NB4 (cell line): ENCODE measurements at regions not wholly inside any gene's neighbourhood (a gene's known extent, or its start where the extent isn't known, plus 50 kb on each side); places are given as distances from the start of the nearest gene placed in this dataset.

Experiments
- DNase-seq: peaks from one replicate; pipeline ENCODE4 v3.0.0; 2010; ENCODE audit warnings: low read depth
- H3K4me3 ChIP-seq: one replicate; pipeline ENCODE4 v1.5.1; 2011; ENCODE audit warnings: mild to moderate bottlenecking, low read depth, low read length, moderate library complexity
- MYC ChIP-seq: IDR thresholded peaks from 2 replicates; pipeline ENCODE4 v1.6.1; 2011; ENCODE audit warnings: low read depth, low read length
- POLR2A ChIP-seq: IDR thresholded peaks from 2 replicates; pipeline ENCODE4 v1.6.1; 2011; ENCODE audit warnings: mild to moderate bottlenecking; ENCODE audit not compliant: insufficient read length; ENCODE audit errors: extremely low read depth
- TF ChIP-seq, protein P1 (sequence below): IDR thresholded peaks from one replicate; pipeline ENCODE4 v1.5.1; 2012; ENCODE audit warnings: low read depth, low read length
- TF ChIP-seq, protein P2 (sequence below): IDR thresholded peaks from 2 replicates; pipeline ENCODE4 v1.6.1; 2011; ENCODE audit warnings: low read depth, low read length

DNA sequence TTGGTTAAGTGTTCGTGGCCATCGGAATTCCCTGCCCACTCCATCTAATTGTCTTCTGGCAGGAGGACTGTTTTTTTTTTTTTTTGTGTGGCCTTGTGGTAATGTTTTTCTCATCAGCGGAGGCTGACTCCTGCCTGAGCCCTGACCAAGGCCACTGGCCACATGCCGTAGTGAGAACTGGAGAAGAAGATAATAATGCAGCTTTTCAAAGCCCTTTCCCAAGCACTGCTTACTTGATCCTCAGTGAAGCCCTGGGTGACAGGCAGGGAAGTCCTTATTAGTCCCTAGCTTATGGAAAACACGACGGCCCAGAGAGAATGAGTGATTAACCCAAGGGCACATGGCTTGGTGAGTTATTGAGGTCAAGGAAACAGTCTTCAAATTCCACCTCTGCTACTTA is 71.2 kb downstream of the ADM start:
- no peak overlapping the region for H3K4me3 ChIP-seq
- TF ChIP-seq, protein P1, sequence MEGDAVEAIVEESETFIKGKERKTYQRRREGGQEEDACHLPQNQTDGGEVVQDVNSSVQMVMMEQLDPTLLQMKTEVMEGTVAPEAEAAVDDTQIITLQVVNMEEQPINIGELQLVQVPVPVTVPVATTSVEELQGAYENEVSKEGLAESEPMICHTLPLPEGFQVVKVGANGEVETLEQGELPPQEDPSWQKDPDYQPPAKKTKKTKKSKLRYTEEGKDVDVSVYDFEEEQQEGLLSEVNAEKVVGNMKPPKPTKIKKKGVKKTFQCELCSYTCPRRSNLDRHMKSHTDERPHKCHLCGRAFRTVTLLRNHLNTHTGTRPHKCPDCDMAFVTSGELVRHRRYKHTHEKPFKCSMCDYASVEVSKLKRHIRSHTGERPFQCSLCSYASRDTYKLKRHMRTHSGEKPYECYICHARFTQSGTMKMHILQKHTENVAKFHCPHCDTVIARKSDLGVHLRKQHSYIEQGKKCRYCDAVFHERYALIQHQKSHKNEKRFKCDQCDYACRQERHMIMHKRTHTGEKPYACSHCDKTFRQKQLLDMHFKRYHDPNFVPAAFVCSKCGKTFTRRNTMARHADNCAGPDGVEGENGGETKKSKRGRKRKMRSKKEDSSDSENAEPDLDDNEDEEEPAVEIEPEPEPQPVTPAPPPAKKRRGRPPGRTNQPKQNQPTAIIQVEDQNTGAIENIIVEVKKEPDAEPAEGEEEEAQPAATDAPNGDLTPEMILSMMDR: no peak
- TF ChIP-seq, protein P2, sequence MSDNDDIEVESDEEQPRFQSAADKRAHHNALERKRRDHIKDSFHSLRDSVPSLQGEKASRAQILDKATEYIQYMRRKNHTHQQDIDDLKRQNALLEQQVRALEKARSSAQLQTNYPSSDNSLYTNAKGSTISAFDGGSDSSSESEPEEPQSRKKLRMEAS: no peak
- no peak for TF ChIP-seq POLR2A
- TF ChIP-seq MYC: no peak
- no peak for DNase-seq

DNA sequence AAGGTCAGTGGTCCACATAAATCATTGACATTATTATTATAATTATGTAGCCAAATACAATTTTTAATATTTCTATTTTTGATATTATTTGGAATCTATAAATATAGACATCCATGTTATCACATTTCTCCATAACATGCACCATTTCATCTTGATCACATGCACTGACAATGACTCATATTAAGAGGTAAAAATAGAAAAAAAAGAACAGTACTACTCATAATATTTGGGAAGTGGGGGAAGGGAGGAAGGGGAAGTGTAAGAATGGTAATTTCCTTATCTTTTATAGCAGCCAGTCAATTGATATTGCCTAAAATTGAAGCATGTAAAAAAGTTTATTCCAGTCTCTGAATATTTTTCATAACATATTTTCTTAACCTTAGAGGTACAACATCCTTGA is 72.3 kb downstream of the ADM start:
- H3K4me3 ChIP-seq: no peak overlapping the region
- no peak for TF ChIP-seq MYC
- TF ChIP-seq, protein P1: no peak
- no peak for TF ChIP-seq POLR2A
- TF ChIP-seq, protein P2: no peak
- no peak for DNase-seq

DNA sequence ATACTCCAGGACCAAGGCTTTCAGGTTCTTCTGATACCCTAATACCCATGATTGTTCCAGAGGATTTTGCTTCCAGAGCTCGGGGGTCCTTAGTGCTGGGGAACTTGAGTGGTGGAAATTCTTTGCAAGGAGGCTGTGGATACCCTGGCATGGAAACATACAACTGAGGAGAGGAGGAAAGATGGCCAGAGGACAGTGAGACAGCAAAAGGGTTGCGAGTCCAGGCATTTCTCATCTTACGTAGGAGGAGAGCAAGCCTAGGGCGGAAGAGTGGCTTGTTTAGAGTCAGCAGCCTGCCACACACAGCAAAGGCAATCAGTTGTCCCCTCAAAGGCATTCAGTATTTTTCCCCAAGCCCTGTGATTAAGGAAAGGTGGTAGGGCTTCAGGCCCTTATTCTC is 73.5 kb downstream of the ADM start:
- TF ChIP-seq POLR2A (no peak), MYC (no peak)
- TF ChIP-seq, protein P1: no peak
- TF ChIP-seq, protein P2: no peak
- no peak overlapping the region for H3K4me3 ChIP-seq
- no peak for DNase-seq

DNA sequence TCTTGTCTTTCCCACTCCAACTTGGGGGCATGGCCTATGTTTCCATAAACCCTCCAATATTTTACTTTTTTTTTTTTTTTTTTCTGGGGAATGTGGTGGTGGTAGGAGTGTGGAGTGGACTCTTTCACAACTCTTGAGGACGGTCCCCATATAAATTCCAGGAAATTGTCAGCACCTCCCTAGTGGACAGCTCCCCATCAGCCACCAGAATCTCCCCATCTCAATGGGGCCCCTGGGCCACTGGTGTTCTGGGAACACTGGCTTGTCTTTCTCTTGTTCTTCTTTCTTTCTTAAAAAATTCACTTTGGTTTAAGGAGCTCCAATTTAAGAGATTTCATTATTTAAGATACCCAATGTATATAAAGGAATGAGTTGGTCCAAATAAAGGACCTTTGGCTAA is 74.1 kb downstream of the ADM start:
- no peak overlapping the region for H3K4me3 ChIP-seq
- DNase-seq: peak; percentile 36
- TF ChIP-seq, protein P1: no peak
- TF ChIP-seq MYC (no peak), POLR2A (no peak)
- TF ChIP-seq, protein P2: no peak

DNA sequence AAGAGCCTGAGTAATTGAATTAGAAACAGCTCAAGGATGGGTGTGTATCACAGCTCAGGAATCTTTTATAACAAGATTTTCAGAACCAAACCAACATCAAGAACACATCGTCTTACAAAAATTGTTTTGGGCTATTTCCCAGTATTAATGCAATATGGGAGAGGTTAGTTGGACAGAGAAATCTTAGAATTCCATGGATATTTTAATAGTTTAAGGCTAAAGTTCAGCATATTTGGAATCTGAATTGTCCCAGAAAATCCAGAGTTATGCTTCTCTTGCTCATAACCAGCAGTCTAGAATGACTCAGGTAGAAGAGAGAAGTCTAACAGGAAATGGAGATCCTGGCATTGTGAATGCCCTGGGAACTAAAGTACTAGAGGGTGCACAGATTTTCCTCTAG is 74.6 kb downstream of the ADM start:
- DNase-seq: no peak
- H3K4me3 ChIP-seq: no peak overlapping the region
- TF ChIP-seq POLR2A: no peak

DNA sequence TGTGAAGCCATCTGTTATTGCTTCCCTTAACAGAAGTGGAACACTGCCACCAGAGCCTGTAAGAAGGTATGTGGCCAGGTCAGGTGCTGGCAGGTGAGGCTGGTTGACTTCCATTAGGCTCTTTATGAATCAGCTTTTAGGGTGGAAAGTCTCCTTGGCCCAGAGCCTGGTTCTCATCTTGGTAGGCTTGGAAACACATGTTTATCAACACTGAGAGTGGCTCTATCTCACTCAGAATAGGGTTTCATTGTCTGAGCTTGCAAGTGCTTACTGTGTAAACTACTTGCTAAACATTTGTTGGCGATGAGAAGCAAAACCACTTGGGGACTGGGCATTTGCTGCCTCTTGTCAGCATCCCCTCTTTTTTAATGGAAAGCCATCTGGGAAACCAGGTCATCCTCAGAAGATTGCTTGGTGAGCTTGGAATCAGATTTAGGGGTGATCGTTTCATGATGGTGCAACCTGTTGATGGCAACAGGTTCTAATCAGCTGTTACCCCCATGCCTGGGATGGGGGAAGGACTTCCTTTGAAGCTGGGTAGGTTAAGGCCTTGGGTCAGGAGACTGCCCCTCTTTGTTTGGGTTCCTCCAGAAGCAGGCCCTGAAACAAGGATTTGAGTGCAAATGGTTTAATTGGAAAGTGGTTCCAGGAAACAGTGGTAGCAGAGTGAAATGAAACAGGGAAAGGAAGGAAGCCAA is 75.0 kb upstream of the AMPD3 start:
- DNase-seq: no peak
- TF ChIP-seq, protein P2: no peak
- TF ChIP-seq, protein P1: no peak
- TF ChIP-seq MYC: no peak
- TF ChIP-seq POLR2A: no peak
- no peak overlapping the region for H3K4me3 ChIP-seq
